ENCODE measurements at regions not wholly inside any gene's neighbourhood (a gene's known extent, or its start where the extent isn't known, plus 50 kb on each side); places are given as distances from the start of the nearest gene placed in this dataset.
A peak's percentile ranks its signal among the peaks of the same experiment; 100 is the strongest.
"Not testable (repeated sequence)": the region's sequence is repeated elsewhere in the genome, so short reads cannot be mapped to it uniquely, and the experiment has no call there.

DNA sequence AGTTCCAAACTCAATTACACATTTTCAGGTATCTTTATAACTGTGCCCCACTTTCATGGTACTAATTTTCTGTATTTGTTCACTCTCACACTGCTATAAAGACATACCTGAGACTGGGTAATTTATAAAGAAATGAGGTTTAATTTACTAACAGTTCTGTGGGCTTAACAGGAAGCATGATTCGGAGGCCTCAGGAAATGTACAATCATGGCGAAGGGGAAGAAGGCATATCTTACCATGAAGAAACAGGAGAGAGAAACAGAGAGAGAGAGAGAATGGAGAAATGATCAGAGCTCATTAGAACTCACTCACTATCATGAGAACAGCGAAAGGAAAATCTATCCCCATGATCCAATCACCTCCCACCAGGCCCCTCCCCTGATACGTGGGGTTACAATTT lies 874.1 kb upstream of the B3GALT2 start:
- H3K36me3 ChIP-seq (ENCODE audit: control insufficient read depth in 2 of 2, insufficient read depth in 2 of 2, low read length in 1 of 2): no peaks in the 10 kb centered on the region
- no peak for FAIRE-seq
- ChIA-PET CTCF (no interaction called here), SMC1A (ENCODE audit: uncharacterized antibody, unreplicated experiment) (interaction anchor here (1.0 kb wide), 1 partner anchor 15 kb away, joined by 3 read pairs; no protein-coding TSS in a partner anchor), POLR2A (no interaction called here), RAD21 (ENCODE audit: unreplicated experiment) (no interaction called here)
- H4K20me1 ChIP-seq (ENCODE audit: control insufficient read depth, insufficient read depth): no peaks in the 10 kb centered on the region
- H3K27ac ChIP-seq (ENCODE audit: control insufficient read depth, insufficient read depth): no peak overlapping the region
- H3K9ac ChIP-seq (ENCODE audit: control insufficient read depth, insufficient read depth, low read length): no peak overlapping the region
- no peaks in the 10 kb centered on the region for H3K79me2 ChIP-seq (ENCODE audit: control insufficient read depth, insufficient read depth, low read length)
- no TSS peak for BruUV-seq (replicated peaks)
- H3K27me3 ChIP-seq (replicated peaks in 1 of 2; ENCODE audit: control insufficient read depth in 2 of 2, insufficient read depth in 2 of 2, low read length in 1 of 2): no peaks in the 10 kb centered on the region
- in situ Hi-C loops (cut with MboI) (no loop called here), intact Hi-C loops (cut with micrococcal nuclease; ENCODE audit: unreplicated experiment) (no loop called here)
- no peak for ATAC-seq
- H2AFZ ChIP-seq (ENCODE audit: control insufficient read depth, low read depth, low read length): peak overlapping the region; percentile 7; the same call in 1 of the 2 replicates
- no peak overlapping the region for H3K4me2 ChIP-seq (ENCODE audit: control insufficient read depth, insufficient read depth)
- TF ChIP-seq POLR2AphosphoS2 (IDR thresholded peaks at IDR 0.05; ENCODE audit: low read depth, low read length): no peak
- 17% methylated on average over 4 of the region's 4 CpGs for WGBS (ENCODE audit: insufficient coverage, insufficient replicate concordance, low lambda C conversion rate, missing lambda C conversion rate)
- no peaks in the 10 kb centered on the region for H3K4me1 ChIP-seq (ENCODE audit: control insufficient read depth, insufficient read depth, low read length)
- H3K4me3 ChIP-seq: no peak overlapping the region
- H3K9me3 ChIP-seq (replicated peaks; ENCODE audit: control insufficient read depth, insufficient read depth, low read length): no peaks in the 10 kb centered on the region
- no peak for DNase-seq (ENCODE audit: low read depth, low spot score)

DNA sequence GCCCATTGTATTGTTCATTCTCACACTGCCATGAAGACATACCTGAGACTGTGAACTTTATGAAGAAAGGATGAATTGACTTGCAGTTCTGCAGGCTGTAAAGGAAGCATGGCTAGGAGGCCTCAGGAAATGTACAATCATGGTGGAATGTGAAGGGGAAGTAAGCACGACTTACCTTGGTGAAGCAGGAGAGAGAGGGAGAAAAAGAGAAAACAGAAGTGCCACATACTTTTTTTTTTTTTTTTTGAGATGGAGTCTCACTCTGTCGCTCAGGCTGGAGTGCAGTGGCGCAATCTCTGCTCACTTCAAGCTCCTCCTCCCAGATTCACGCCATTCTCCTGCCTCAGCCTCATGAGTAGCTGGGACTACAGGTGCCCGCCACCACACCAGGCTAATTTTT lies 871.9 kb upstream of the B3GALT2 start:
- H3K9ac ChIP-seq (ENCODE audit: control insufficient read depth, insufficient read depth, low read length); in situ Hi-C loops (cut with MboI); intact Hi-C loops (cut with micrococcal nuclease; ENCODE audit: unreplicated experiment); H3K4me3 ChIP-seq; H3K27me3 ChIP-seq (replicated peaks in 1 of 2; ENCODE audit: control insufficient read depth in 2 of 2, insufficient read depth in 2 of 2, low read length in 1 of 2); H4K20me1 ChIP-seq (ENCODE audit: control insufficient read depth, insufficient read depth); H3K27ac ChIP-seq (ENCODE audit: control insufficient read depth, insufficient read depth); CTCF ChIA-PET; BruUV-seq (replicated peaks); H3K9me3 ChIP-seq (replicated peaks; ENCODE audit: control insufficient read depth, insufficient read depth, low read length); ATAC-seq; FAIRE-seq; H2AFZ ChIP-seq (ENCODE audit: control insufficient read depth, low read depth, low read length); DNase-seq (ENCODE audit: low read depth, low spot score); H3K4me1 ChIP-seq (ENCODE audit: control insufficient read depth, insufficient read depth, low read length); H3K79me2 ChIP-seq (ENCODE audit: control insufficient read depth, insufficient read depth, low read length); RAD21 ChIA-PET (ENCODE audit: unreplicated experiment); H3K4me2 ChIP-seq (ENCODE audit: control insufficient read depth, insufficient read depth); H3K36me3 ChIP-seq (ENCODE audit: control insufficient read depth in 2 of 2, insufficient read depth in 2 of 2, low read length in 1 of 2); POLR2A ChIA-PET; SMC1A ChIA-PET (ENCODE audit: uncharacterized antibody, unreplicated experiment): not testable (repeated sequence)
- 25% methylated on average over 2 of the region's 5 CpGs for WGBS (ENCODE audit: insufficient coverage, insufficient replicate concordance, low lambda C conversion rate, missing lambda C conversion rate)
